Loucy (cell line): ENCODE measurements at regions not wholly inside any gene's neighbourhood (a gene's known extent, or its start where the extent isn't known, plus 50 kb on each side); places are given as distances from the start of the nearest gene placed in this dataset.

Experiments
- H2AFZ ChIP-seq: fragments of 200-600 bp; sonication (generic); 2 replicates; pipeline ENCODE4 v1.6.0; 2016; ENCODE audit warnings: antibody characterized with exemption, mild to moderate bottlenecking, low read length, moderate library complexity
- H3F3A ChIP-seq: fragments of 200-600 bp; 2 replicates; pipeline ENCODE4 v1.6.0; 2016; ENCODE audit warnings: antibody characterized with exemption, low read depth, mild to moderate bottlenecking
- H3K27me3 ChIP-seq: fragments of 200-600 bp; sonication (generic); 2 replicates; pipeline ENCODE4 v1.6.1; 2014; ENCODE audit warnings: low read length, mild to moderate bottlenecking; ENCODE audit not compliant: insufficient read depth, poor library complexity, severe bottlenecking
- H3K36me3 ChIP-seq: fragments of 200-600 bp; sonication (generic); 2 replicates; pipeline ENCODE4 v1.6.1; 2016; ENCODE audit warnings: low read length; ENCODE audit not compliant: insufficient read depth
- H3K4me1 ChIP-seq: fragments of 200-600 bp; sonication (generic); 2 replicates; pipeline ENCODE4 v1.5.1; 2014; ENCODE audit warnings: low read length, mild to moderate bottlenecking; ENCODE audit not compliant: insufficient read depth, poor library complexity, severe bottlenecking
- H3K4me2 ChIP-seq: fragments of 200-600 bp; sonication (generic); 2 replicates; pipeline ENCODE4 v1.6.0; 2014; ENCODE audit warnings: antibody characterized with exemption, low read length, low read depth, mild to moderate bottlenecking; ENCODE audit not compliant: poor library complexity, severe bottlenecking
- H3K4me3 ChIP-seq: fragments of 200-600 bp; sonication (generic); 2 replicates; pipeline ENCODE4 v1.5.1; 2014; ENCODE audit warnings: low read length, mild to moderate bottlenecking, mixed read lengths; ENCODE audit not compliant: poor library complexity, severe bottlenecking
- H3K79me2 ChIP-seq: fragments of 200-600 bp; sonication (generic); 2 replicates; pipeline ENCODE4 v1.6.1; 2014; ENCODE audit warnings: low read length; ENCODE audit not compliant: insufficient read depth
- H3K9ac ChIP-seq: fragments of 200-600 bp; sonication (generic); 2 replicates; pipeline ENCODE4 v1.6.0; 2014; ENCODE audit warnings: mild to moderate bottlenecking, low read depth, low read length, moderate library complexity; ENCODE audit not compliant: poor library complexity, severe bottlenecking
- H3K9me2 ChIP-seq: fragments of 200-600 bp; sonication (generic); replicated peaks from 2 replicates; pipeline ENCODE4 v1.6.1; 2016; ENCODE audit warnings: low read depth, low read length, mixed read lengths
- H3K9me3 ChIP-seq: fragments of 200-600 bp; sonication (generic); 2 replicates; pipeline ENCODE4 v1.6.1; 2014; ENCODE audit warnings: mild to moderate bottlenecking, antibody characterized with exemption, low read length, low read depth; ENCODE audit not compliant: insufficient read depth
- H4K20me1 ChIP-seq: fragments of 200-600 bp; sonication (generic); 2 replicates; pipeline ENCODE4 v1.6.0; 2014; ENCODE audit warnings: antibody characterized with exemption, low read length, mild to moderate bottlenecking; ENCODE audit not compliant: insufficient read depth, poor library complexity, severe bottlenecking
- EZH2phosphoT487 ChIP-seq: fragments of 200-600 bp; IDR thresholded peaks from 2 replicates; pipeline ENCODE4 v1.6.1; 2018; ENCODE audit warnings: antibody characterized with exemption, mild to moderate bottlenecking, moderate library complexity, borderline replicate concordance
- TF ChIP-seq, protein P1 (sequence below): fragments of 200-600 bp; sonication (generic); conservative IDR thresholded peaks from 2 replicates; pipeline ENCODE4 v1.5.1; 2014; ENCODE audit warnings: mild to moderate bottlenecking, antibody characterized with exemption, low read length

DNA sequence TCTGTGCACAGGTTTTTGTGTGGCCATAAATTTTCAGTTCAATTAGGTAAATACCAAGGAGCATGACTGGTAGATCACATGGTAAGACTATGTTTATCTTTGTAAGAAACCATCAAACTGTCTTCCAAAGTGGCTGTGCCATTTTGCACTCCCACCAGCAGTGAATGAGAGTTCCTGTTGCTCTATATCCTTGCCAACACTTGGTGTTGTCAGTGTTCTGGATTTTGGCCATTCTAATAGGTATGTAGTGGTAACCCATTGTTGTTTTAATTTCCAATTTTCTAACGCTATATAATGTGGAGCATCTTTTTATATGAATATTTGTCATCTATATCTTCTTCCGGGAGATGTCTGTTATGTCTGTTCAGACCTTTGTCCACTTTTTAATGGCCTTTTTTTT lies 51.7 kb upstream of the MED4 start:
- TF ChIP-seq EZH2phosphoT487: no peak
- TF ChIP-seq, protein P1, sequence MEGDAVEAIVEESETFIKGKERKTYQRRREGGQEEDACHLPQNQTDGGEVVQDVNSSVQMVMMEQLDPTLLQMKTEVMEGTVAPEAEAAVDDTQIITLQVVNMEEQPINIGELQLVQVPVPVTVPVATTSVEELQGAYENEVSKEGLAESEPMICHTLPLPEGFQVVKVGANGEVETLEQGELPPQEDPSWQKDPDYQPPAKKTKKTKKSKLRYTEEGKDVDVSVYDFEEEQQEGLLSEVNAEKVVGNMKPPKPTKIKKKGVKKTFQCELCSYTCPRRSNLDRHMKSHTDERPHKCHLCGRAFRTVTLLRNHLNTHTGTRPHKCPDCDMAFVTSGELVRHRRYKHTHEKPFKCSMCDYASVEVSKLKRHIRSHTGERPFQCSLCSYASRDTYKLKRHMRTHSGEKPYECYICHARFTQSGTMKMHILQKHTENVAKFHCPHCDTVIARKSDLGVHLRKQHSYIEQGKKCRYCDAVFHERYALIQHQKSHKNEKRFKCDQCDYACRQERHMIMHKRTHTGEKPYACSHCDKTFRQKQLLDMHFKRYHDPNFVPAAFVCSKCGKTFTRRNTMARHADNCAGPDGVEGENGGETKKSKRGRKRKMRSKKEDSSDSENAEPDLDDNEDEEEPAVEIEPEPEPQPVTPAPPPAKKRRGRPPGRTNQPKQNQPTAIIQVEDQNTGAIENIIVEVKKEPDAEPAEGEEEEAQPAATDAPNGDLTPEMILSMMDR: no peak
- Histone ChIP-seq H3F3A (peaks cover 5% of the 10 kb centered on the region), H3K4me2 (no peak overlapping the region), H3K27me3 (no peaks in the 10 kb centered on the region), H3K4me3 (no peak overlapping the region), H3K4me1 (peaks cover 52% of the 10 kb centered on the region), H4K20me1 (no peaks in the 10 kb centered on the region), H3K36me3 (no peaks in the 10 kb centered on the region), H3K9me3 (peaks cover 3% of the 10 kb centered on the region; the same call in 1 of the 2 replicates), H2AFZ (no peak overlapping the region), H3K9me2 (no peaks in the 10 kb centered on the region), H3K9ac (no peak overlapping the region), H3K79me2 (no peaks in the 10 kb centered on the region)

DNA sequence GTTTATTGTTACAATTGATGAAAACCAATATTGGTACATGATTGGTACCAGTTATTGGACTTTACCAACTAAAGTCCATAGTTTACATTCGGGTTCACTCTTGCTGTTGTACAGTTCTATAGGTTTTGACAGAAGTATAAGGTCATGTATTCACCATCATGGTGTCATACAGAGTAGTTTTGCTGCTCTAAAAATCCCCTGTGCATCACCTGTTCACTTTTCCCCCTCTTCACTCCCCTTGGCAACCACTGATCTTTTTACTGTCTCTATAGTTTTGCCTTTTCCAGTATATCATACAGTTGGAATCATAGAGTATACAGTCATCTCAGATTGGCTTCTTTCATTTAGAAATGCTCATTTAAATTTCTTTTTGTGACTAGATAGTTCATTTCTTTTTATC lies 51.2 kb upstream of the MED4 start:
- no peaks in the 10 kb centered on the region for H4K20me1 ChIP-seq
- no peaks in the 10 kb centered on the region for H3K27me3 ChIP-seq
- H3K4me1 ChIP-seq: peaks cover 47% of the 10 kb centered on the region
- H2AFZ ChIP-seq: no peak overlapping the region
- no peak overlapping the region for H3K9ac ChIP-seq
- TF ChIP-seq, protein P1: no peak
- no peak for TF ChIP-seq EZH2phosphoT487
- H3K4me2 ChIP-seq: no peak overlapping the region
- H3K36me3 ChIP-seq: no peaks in the 10 kb centered on the region
- no peak overlapping the region for H3K4me3 ChIP-seq
- H3F3A ChIP-seq: no peaks in the 10 kb centered on the region
- H3K79me2 ChIP-seq: no peaks in the 10 kb centered on the region
- H3K9me3 ChIP-seq: peaks cover 3% of the 10 kb centered on the region; the same call in 1 of the 2 replicates
- H3K9me2 ChIP-seq: no peaks in the 10 kb centered on the region
